HEK293 (cell line): ENCODE measurements at regions not wholly inside any gene's neighbourhood (a gene's known extent, or its start where the extent isn't known, plus 50 kb on each side); places are given as distances from the start of the nearest gene placed in this dataset.

ENCODE experiments used
- CTCF ChIA-PET: fragments of 350-600 bp; formaldehyde crosslinking; extraction: SDS; loops from one replicate; lab custom pipeline; 2021; ENCODE audit warnings: antibody characterized with exemption; lab: Yijun Ruan, JAX
- POLR2A ChIA-PET: fragments of 300-600 bp; formaldehyde crosslinking; extraction: SDS; loops from one replicate; lab custom pipeline; 2020; ENCODE audit warnings: antibody characterized with exemption, inconsistent platforms; lab: Yijun Ruan, JAX
- H3K27ac ChIP-seq: fragments of 200-500 bp; sonication (Bioruptor generic); 2 replicates; pipeline ENCODE4 v1.5.1; 2014; ENCODE audit warnings: low read depth, low read length, control low read depth, inconsistent platforms; ENCODE audit errors: extremely low read depth
- H3K36me3 ChIP-seq, 2 experiments: fragments of 200-500 bp in 1 of 2; sonication (Bioruptor generic) in 1 of 2; 1 replicate in 1 of 2; 2 replicates in 1 of 2; pipeline ENCODE4 v1.5.1; 2014 to 2017; ENCODE audit warnings: inconsistent platforms in 2 of 2, low read length in 2 of 2; ENCODE audit not compliant: control insufficient read depth in 2 of 2, insufficient read depth in 1 of 2
- H3K4me1 ChIP-seq: fragments of 200-500 bp; sonication (Bioruptor generic); 2 replicates; pipeline ENCODE4 v1.5.1; 2014; ENCODE audit warnings: mild to moderate bottlenecking, low read length, inconsistent platforms; ENCODE audit not compliant: control insufficient read depth, insufficient read depth
- H3K4me3 ChIP-seq: 2 replicates; pipeline ENCODE4 v1.5.1; 2011; ENCODE audit warnings: low read depth, mild to moderate bottlenecking, control low read depth, low read length, moderate library complexity
- H3K9me3 ChIP-seq: fragments of 200-500 bp; sonication (Bioruptor generic); 2 replicates; pipeline ENCODE4 v1.5.1; 2014; ENCODE audit warnings: low read depth, low read length, inconsistent platforms; ENCODE audit not compliant: control insufficient read depth, insufficient read depth
- AEBP2 ChIP-seq: fragments of 450-650 bp; formaldehyde crosslinking; IDR thresholded peaks from 2 replicates; pipeline ENCODE4 v1.5.1; 2016; ENCODE audit warnings: missing biosample characterization, missing genetic modification characterization, borderline replicate concordance
- GLIS1 ChIP-seq: fragments of 450-650 bp; formaldehyde crosslinking; IDR thresholded peaks from 2 replicates; pipeline ENCODE4 v1.5.1; 2016; ENCODE audit warnings: missing biosample characterization, missing genetic modification characterization
- MZF1 ChIP-seq: fragments of 450-650 bp; formaldehyde crosslinking; IDR thresholded peaks from 2 replicates; pipeline ENCODE4 v1.5.1; 2017; ENCODE audit warnings: missing biosample characterization, missing genetic modification characterization, borderline replicate concordance
- SCRT1 ChIP-seq: fragments of 450-650 bp; formaldehyde crosslinking; IDR thresholded peaks from 2 replicates; pipeline ENCODE4 v1.5.1; 2016; ENCODE audit warnings: missing biosample characterization, missing genetic modification characterization, borderline replicate concordance
- SCRT2 ChIP-seq: fragments of 450-650 bp; formaldehyde crosslinking; IDR thresholded peaks from 2 replicates; pipeline ENCODE4 v1.5.1; 2016; ENCODE audit warnings: missing biosample characterization, missing genetic modification characterization
- YY2 ChIP-seq: fragments of 450-650 bp; formaldehyde crosslinking; IDR thresholded peaks from 2 replicates; pipeline ENCODE4 v1.5.1; 2016; ENCODE audit warnings: missing biosample characterization, missing genetic modification characterization
- ZNF169 ChIP-seq: fragments of 450-650 bp; formaldehyde crosslinking; IDR thresholded peaks from 2 replicates; pipeline ENCODE4 v1.5.1; 2016; ENCODE audit warnings: missing biosample characterization, missing genetic modification characterization
- ZNF223 ChIP-seq: fragments of 450-650 bp; formaldehyde crosslinking; IDR thresholded peaks from 2 replicates; pipeline ENCODE4 v1.5.1; 2016; ENCODE audit warnings: missing biosample characterization, missing genetic modification characterization
- ZNF266 ChIP-seq: fragments of 450-650 bp; formaldehyde crosslinking; IDR thresholded peaks from 2 replicates; pipeline ENCODE4 v1.5.1; 2016; ENCODE audit warnings: missing biosample characterization, missing genetic modification characterization, low read depth
- ZNF292 ChIP-seq: fragments of 450-650 bp; formaldehyde crosslinking; IDR thresholded peaks from 2 replicates; pipeline ENCODE4 v1.5.1; 2016; ENCODE audit warnings: low read depth, missing biosample characterization, missing genetic modification characterization, borderline replicate concordance
- ZNF341 ChIP-seq: fragments of 450-650 bp; formaldehyde crosslinking; IDR thresholded peaks from 2 replicates; pipeline ENCODE4; 2016; ENCODE audit warnings: low read depth, missing biosample characterization, missing genetic modification characterization
- ZNF350 ChIP-seq: fragments of 450-650 bp; formaldehyde crosslinking; IDR thresholded peaks from 2 replicates; pipeline ENCODE4 v1.5.0; 2017; ENCODE audit warnings: missing biosample characterization, mild to moderate bottlenecking, missing genetic modification characterization
- ZNF473 ChIP-seq: fragments of 450-650 bp; formaldehyde crosslinking; IDR thresholded peaks from 2 replicates; pipeline ENCODE4 v1.5.1; 2017; ENCODE audit warnings: missing biosample characterization, missing genetic modification characterization
- ZNF701 ChIP-seq: fragments of 450-650 bp; formaldehyde crosslinking; IDR thresholded peaks from 2 replicates; pipeline ENCODE4 v1.5.1; 2016; ENCODE audit warnings: missing biosample characterization, missing genetic modification characterization
- ZNF776 ChIP-seq: fragments of 450-650 bp; formaldehyde crosslinking; IDR thresholded peaks from 2 replicates; pipeline ENCODE4 v1.5.0; 2017; ENCODE audit warnings: missing biosample characterization, missing genetic modification characterization, borderline replicate concordance
- TF ChIP-seq, protein P1 (sequence below): fragments of 450-650 bp; formaldehyde crosslinking; IDR thresholded peaks from 2 replicates; pipeline ENCODE4 v1.5.1; 2017; ENCODE audit warnings: missing biosample characterization, missing genetic modification characterization
- TF ChIP-seq, protein P2 (sequence below): fragments of 450-650 bp; formaldehyde crosslinking; IDR thresholded peaks from 2 replicates; pipeline ENCODE4 v1.5.1; 2016; ENCODE audit warnings: missing biosample characterization, missing genetic modification characterization

- TF ChIP-seq, protein P1, sequence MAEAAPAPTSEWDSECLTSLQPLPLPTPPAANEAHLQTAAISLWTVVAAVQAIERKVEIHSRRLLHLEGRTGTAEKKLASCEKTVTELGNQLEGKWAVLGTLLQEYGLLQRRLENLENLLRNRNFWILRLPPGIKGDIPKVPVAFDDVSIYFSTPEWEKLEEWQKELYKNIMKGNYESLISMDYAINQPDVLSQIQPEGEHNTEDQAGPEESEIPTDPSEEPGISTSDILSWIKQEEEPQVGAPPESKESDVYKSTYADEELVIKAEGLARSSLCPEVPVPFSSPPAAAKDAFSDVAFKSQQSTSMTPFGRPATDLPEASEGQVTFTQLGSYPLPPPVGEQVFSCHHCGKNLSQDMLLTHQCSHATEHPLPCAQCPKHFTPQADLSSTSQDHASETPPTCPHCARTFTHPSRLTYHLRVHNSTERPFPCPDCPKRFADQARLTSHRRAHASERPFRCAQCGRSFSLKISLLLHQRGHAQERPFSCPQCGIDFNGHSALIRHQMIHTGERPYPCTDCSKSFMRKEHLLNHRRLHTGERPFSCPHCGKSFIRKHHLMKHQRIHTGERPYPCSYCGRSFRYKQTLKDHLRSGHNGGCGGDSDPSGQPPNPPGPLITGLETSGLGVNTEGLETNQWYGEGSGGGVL (tag by site-specific recombination) = no peak
- TF ChIP-seq ZNF169 (tag by site-specific recombination) = no peak
Observed at GRCh38 chr2:63775191-63775590, 66.5 kb upstream of the UGP2 start (continued).

DNA sequence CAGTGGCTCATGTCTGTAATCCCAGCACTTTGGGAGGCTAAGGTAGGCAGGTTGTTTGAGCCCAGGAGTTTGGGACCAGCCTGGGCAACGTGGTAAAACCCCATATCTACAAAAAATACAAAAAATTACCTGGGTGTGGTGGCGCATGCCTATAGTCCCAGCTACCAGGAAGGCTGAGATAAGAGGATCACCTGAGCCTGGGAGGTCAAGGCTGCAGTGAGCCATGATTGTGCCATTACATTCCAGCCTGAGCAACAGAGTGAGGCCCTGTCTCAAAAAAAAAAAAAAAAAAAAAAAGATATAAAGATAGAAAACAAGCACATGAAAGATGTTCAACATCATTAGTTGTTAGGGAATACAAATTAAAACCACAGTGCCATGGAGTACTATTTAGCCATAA lies 65.3 kb upstream of the UGP2 start:
- no peaks in the 10 kb centered on the region for H3K9me3 ChIP-seq
- TF ChIP-seq GLIS1 (tag by site-specific recombination) = no peak
- no peaks in the 10 kb centered on the region for H3K4me1 ChIP-seq
- H3K36me3 ChIP-seq = no peaks in the 10 kb centered on the region
- no peak overlapping the region for H3K4me3 ChIP-seq
- ChIA-PET CTCF (no interaction called here), POLR2A (no interaction called here)
- no peak overlapping the region for H3K27ac ChIP-seq

GRCh38 chr2:63777816-63778215 lies 63.9 kb upstream of the UGP2 start:
- Histone ChIP-seq H3K9me3 (no peaks in the 10 kb centered on the region), H3K27ac (no peak overlapping the region), H3K36me3 (no peaks in the 10 kb centered on the region), H3K4me1 (no peaks in the 10 kb centered on the region), H3K4me3 (no peak overlapping the region)
- no peak for TF ChIP-seq SCRT1 (tag by site-specific recombination)
- no peak for TF ChIP-seq ZNF266 (tag by site-specific recombination)
- no peak for TF ChIP-seq ZNF701
- TF ChIP-seq, protein P2, sequence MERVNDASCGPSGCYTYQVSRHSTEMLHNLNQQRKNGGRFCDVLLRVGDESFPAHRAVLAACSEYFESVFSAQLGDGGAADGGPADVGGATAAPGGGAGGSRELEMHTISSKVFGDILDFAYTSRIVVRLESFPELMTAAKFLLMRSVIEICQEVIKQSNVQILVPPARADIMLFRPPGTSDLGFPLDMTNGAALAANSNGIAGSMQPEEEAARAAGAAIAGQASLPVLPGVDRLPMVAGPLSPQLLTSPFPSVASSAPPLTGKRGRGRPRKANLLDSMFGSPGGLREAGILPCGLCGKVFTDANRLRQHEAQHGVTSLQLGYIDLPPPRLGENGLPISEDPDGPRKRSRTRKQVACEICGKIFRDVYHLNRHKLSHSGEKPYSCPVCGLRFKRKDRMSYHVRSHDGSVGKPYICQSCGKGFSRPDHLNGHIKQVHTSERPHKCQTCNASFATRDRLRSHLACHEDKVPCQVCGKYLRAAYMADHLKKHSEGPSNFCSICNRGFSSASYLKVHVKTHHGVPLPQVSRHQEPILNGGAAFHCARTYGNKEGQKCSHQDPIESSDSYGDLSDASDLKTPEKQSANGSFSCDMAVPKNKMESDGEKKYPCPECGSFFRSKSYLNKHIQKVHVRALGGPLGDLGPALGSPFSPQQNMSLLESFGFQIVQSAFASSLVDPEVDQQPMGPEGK = no peak
- TF ChIP-seq SCRT2 (tag by site-specific recombination) = no peak
- TF ChIP-seq MZF1 (tag by site-specific recombination) = no peak
- no peak for TF ChIP-seq AEBP2 (tag by site-specific recombination)
- TF ChIP-seq ZNF223 = no peak
- TF ChIP-seq ZNF350 (tag by site-specific recombination) = no peak
- TF ChIP-seq ZNF776 (tag by site-specific recombination) = no peak
- no peak for TF ChIP-seq ZNF292
- no peak for TF ChIP-seq YY2
- TF ChIP-seq ZNF473 = no peak
- CTCF ChIA-PET = interaction anchor here (0.6 to 0.7 kb wide), 2 partner anchors 90 to 351 kb away, joined by 3 read pairs; no protein-coding TSS in a partner anchor
- POLR2A ChIA-PET = no interaction called here

- Histone ChIP-seq H3K4me1 (no peaks in the 10 kb centered on the region), H3K27ac (no peak overlapping the region), H3K4me3 (no peak overlapping the region), H3K36me3 (no peaks in the 10 kb centered on the region), H3K9me3 (no peaks in the 10 kb centered on the region)
- ChIA-PET POLR2A (no interaction called here), CTCF (interaction anchor here (0.6 to 0.7 kb wide), 2 partner anchors 89 to 352 kb away, joined by 3 read pairs; no protein-coding TSS in a partner anchor)
- TF ChIP-seq SCRT2 (tag by site-specific recombination) (peak; percentile 33; the same call in 1 of the 2 replicates), ZNF341 (no peak)
Observed at GRCh38 chr2:63778391-63778790, 63.3 kb upstream of the UGP2 start.
